Retinal pigment epithelial cell (primary cell): ENCODE measurements at regions not wholly inside any gene's neighbourhood (a gene's known extent, or its start where the extent isn't known, plus 50 kb on each side); places are given as distances from the start of the nearest gene placed in this dataset.

Experiments used
- DNase-seq: peaks from one replicate; pipeline ENCODE4 v3.0.0-alpha.2; 2010; ENCODE audit warnings: low read depth
- H3K4me3 ChIP-seq: 2 replicates; pipeline ENCODE4 v1.5.1; 2011; ENCODE audit warnings: mild to moderate bottlenecking, low read length, control low read depth, moderate library complexity
- TF ChIP-seq, protein P1 (sequence below): conservative IDR thresholded peaks from 2 replicates; pipeline ENCODE4 v1.5.1; 2011; ENCODE audit warnings: low read depth, low read length, control low read depth, inconsistent platforms

DNA sequence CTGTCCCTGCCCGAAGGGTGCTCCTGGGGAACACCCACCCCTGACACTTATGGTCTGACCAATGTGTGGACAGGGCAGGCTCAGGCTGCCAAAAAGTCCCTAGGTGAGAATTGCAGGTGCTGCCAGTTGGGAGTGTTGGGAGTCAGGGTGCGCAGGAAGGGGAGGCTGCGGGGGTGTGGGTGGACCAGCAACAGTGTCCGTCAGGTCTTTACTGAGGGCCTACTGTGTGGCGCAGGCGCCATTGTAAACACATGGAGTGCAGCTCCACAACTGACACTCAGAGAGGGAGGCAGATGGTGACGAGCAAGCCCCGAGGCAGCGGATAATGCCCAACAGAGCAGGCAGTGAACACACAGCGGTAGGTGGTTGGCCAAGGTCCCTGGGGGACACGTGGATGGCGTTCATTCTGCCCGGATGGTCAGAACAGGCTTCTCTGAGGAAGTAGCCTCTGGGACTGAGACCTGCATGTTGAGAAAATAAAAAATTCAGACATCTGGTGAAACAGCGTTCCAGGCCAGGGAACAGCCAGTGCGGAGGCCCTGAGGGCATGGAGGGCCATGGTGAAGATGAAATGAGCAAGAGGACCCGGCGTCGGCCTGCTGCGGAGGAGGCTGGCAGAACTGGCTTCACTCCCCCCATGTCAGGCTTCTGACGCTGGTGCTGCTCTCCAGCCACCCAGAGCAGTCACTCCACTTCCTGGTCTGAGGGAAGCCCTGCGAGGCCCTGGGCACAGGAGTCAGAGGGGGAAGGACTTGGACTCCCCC, 136.2 kb upstream of the ZBTB40 start:
- TF ChIP-seq, protein P1, sequence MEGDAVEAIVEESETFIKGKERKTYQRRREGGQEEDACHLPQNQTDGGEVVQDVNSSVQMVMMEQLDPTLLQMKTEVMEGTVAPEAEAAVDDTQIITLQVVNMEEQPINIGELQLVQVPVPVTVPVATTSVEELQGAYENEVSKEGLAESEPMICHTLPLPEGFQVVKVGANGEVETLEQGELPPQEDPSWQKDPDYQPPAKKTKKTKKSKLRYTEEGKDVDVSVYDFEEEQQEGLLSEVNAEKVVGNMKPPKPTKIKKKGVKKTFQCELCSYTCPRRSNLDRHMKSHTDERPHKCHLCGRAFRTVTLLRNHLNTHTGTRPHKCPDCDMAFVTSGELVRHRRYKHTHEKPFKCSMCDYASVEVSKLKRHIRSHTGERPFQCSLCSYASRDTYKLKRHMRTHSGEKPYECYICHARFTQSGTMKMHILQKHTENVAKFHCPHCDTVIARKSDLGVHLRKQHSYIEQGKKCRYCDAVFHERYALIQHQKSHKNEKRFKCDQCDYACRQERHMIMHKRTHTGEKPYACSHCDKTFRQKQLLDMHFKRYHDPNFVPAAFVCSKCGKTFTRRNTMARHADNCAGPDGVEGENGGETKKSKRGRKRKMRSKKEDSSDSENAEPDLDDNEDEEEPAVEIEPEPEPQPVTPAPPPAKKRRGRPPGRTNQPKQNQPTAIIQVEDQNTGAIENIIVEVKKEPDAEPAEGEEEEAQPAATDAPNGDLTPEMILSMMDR: no peak
- no peak for DNase-seq
- no peak overlapping the region for H3K4me3 ChIP-seq

DNA sequence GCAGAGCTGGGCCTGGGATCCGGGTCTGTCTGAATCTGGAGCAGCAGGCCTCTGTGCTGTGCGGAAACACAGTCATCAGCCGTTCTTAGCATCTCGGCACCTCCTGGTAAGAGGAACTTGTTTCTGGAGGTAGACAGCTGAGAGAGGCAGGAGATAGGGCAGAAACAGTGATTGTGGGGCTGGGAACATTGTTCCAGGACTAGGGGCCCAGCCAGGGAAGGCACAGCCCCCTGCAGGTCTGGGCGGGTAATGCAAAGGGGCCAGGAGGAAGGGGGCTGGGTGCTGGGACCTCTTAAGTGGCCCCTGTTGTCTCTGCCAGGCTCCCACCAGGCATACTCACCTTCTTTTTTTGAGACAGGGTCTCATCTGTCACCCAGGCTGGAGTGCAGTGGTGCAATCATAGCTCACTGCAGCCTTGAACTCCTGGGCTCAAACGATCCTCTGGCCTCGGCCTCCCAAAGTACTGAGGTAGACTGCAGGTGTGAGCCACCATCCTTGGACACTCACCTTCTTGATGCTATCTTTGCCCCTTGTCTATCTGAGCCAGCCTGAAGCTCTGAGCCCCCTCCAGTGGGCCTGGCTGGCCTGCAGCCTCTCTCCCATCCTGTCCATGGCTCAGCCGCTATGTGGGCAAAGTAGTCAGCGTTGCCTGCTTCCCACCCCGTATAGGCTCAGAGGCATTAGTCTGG, 134.3 kb upstream of the ZBTB40 start:
- TF ChIP-seq, protein P1: peak; percentile 81
- H3K4me3 ChIP-seq: no peak overlapping the region
- DNase-seq: no peak

DNA sequence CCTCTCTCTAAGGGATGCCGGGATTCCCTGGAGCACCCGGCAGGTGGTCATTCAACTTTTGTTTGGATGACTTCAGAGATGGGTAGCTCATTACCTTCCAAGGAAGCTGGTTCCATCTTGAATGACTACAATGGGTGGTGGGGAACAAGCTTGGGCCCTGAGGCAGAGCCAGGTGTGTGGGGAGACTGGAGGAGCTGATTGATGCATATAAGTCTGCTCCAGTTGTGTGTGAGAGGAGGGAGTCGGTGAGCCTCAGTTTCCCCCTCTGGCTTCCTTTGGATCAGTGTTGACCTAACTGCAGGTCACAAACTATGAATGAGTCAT, 133.8 kb upstream of the ZBTB40 start:
- no peak for DNase-seq
- TF ChIP-seq, protein P1: no peak
- no peak overlapping the region for H3K4me3 ChIP-seq

DNA sequence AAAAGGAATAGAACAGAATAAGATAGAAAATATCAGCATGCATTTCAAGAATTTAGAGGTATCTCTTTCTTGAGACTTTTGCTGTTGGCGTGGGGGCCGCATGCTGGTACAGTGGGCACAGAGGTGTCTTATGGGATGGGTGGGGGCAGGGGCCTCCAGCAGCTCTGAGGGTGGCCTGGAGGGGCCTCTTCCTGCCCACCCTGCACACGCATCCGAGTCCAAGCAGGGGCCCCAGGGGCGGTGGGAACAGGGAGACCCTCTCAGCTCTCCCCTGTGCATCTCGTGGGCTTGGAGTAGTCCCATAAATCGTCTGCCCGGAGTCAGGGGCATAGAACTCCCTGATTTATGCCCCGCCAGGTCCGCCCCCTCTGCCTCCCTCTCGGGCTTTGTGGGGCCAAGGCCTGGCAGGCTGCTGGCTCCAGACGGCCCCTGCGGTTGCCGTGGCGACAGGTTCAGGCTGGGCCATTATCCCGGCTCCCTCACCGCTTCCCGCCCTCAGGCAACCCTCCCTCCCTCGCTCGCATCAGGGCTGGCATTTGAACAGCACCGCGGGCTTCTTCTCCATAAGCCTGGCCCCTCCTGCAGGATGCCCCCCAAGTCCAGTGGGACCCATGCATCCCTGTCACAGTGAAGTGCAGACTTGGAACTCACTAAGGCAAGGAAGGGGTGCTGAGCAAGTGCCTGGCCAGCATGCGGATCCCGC, 133.2 kb upstream of the ZBTB40 start:
- no peak for DNase-seq
- no peak overlapping the region for H3K4me3 ChIP-seq
- TF ChIP-seq, protein P1: no peak

DNA sequence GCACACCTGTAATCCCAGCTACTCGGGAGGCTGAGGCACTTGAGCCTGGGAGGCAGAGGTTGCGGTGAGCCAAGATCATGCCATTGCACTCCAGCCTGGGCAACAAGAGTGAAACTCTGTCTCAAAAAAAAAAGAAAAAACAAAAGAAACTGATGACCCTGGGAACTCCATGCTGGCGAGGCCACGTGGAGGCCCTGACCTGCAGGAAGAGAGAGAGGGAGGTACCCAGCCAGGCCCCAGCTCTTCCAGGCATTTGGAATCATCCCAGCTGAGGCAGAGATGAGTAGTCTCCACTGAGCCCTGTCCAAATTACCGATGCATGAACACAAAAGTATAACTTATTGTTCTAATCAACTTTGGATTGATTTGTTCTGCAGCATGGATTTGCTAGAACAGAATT, 132.0 kb upstream of the ZBTB40 start:
- TF ChIP-seq, protein P1: no peak
- H3K4me3 ChIP-seq: no peak overlapping the region
- DNase-seq: no peak

DNA sequence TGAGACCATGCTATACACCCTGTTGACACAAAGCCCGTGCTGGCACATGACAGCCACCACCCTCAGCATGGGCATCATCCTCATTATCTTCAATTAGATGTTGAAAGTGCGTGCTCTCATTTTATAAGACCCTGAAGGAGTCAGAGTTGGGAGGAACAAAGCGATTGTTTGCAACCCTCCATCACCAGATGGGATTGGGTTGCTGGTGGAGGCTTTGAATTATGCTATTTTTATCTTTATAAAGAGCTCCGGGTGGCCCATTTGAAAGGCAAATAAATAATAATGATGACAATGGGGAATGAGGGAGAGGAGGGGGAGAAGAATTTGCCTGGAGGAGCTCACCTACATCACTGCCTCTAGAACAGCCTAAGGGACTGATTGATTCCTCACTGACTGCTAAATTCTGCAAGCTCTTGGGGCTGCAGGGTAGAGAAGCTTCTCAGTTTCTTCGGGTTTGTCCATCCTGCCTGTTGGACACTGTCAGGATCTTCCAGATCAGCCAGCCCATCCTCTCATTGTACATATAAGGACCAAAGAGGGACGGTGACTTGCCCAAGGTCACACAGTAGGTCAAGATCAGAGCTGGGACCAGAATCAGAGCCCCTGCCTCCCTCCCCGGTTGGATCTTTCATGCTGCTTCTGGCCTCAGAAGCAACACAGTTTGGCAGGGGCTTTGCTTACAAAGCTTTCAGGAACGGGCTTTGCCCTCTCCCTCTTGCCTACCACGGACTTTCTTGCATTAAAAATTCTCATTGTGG, 130.9 kb upstream of the ZBTB40 start:
- TF ChIP-seq, protein P1: no peak
- H3K4me3 ChIP-seq: no peak overlapping the region
- DNase-seq: no peak
